HL-60 (cell line): ENCODE measurements at regions not wholly inside any gene's neighbourhood (a gene's known extent, or its start where the extent isn't known, plus 50 kb on each side); places are given as distances from the start of the nearest gene placed in this dataset.

Source experiments
- CTCF ChIP-seq: IDR thresholded peaks from one replicate; pipeline ENCODE4 v1.5.1; 2011; ENCODE audit warnings: low read length, control low read depth, inconsistent platforms; ENCODE audit not compliant: insufficient read depth
- GABPA ChIP-seq: IDR thresholded peaks from 2 replicates; pipeline ENCODE4 v1.6.1; 2012; ENCODE audit warnings: low read depth
- REST ChIP-seq: IDR thresholded peaks from 2 replicates; pipeline ENCODE4 v1.6.1; 2012; ENCODE audit warnings: low read depth; ENCODE audit not compliant: insufficient replicate concordance

GRCh38 chr5:166192696-166193095, 2098.7 kb upstream of the WWC1 start:
- no peak for TF ChIP-seq GABPA
- TF ChIP-seq CTCF = no peak
- no peak for TF ChIP-seq REST
